DND-41 (cell line): ENCODE measurements at regions not wholly inside any gene's neighbourhood (a gene's known extent, or its start where the extent isn't known, plus 50 kb on each side); places are given as distances from the start of the nearest gene placed in this dataset.

Experiments used
- EZH2 ChIP-seq: IDR thresholded peaks from 3 replicates; pipeline ENCODE4 v1.6.1; 2012; ENCODE audit warnings: borderline replicate concordance, low read depth, mild to moderate bottlenecking, moderate library complexity, low read length, inconsistent platforms; ENCODE audit not compliant: severe bottlenecking
- TF ChIP-seq, protein P1 (sequence below): IDR thresholded peaks from 2 replicates; pipeline ENCODE4 v1.5.1; 2012; ENCODE audit warnings: borderline replicate concordance, low read length, moderate library complexity, mild to moderate bottlenecking; ENCODE audit not compliant: poor library complexity, severe bottlenecking; ENCODE audit errors: extremely low read depth

DNA sequence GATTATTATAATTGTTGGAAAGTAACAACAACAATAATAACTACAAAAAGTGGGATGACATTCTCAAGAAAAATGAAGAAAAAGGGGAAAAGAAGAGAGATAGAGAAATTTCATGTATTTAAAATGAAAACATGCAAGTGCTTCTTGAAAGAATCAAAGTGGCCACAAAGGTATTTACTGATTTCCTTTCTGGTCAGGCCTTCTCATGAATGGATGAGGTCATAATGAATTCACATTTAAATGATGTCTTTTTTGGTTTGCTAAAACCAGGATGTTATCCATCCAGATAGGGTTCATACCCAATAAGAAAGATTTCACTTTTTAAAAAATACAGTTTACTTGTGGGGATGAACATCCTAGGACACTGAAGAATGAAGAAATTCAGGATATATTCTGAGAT, 446.4 kb upstream of the PTGER4 start:
- TF ChIP-seq, protein P1, sequence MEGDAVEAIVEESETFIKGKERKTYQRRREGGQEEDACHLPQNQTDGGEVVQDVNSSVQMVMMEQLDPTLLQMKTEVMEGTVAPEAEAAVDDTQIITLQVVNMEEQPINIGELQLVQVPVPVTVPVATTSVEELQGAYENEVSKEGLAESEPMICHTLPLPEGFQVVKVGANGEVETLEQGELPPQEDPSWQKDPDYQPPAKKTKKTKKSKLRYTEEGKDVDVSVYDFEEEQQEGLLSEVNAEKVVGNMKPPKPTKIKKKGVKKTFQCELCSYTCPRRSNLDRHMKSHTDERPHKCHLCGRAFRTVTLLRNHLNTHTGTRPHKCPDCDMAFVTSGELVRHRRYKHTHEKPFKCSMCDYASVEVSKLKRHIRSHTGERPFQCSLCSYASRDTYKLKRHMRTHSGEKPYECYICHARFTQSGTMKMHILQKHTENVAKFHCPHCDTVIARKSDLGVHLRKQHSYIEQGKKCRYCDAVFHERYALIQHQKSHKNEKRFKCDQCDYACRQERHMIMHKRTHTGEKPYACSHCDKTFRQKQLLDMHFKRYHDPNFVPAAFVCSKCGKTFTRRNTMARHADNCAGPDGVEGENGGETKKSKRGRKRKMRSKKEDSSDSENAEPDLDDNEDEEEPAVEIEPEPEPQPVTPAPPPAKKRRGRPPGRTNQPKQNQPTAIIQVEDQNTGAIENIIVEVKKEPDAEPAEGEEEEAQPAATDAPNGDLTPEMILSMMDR, result no peak
- TF ChIP-seq EZH2, result no peak
